MM.1S (cell line): ENCODE measurements at regions not wholly inside any gene's neighbourhood (a gene's known extent, or its start where the extent isn't known, plus 50 kb on each side); places are given as distances from the start of the nearest gene placed in this dataset.

Experiments used
- DNase-seq: peaks from one replicate; pipeline ENCODE4 v3.0.0-alpha.2; 2015
- H2AFZ ChIP-seq: fragments of 300-600 bp; sonication (generic); 2 replicates; pipeline ENCODE4 v1.6.0; 2016; ENCODE audit warnings: antibody characterized with exemption, low read length
- H3F3A ChIP-seq: fragments of 300-600 bp; sonication (generic); 2 replicates; pipeline ENCODE4 v1.6.1; 2016; ENCODE audit warnings: mild to moderate bottlenecking, antibody characterized with exemption, low read length, moderate library complexity, mixed read lengths; ENCODE audit not compliant: insufficient read depth
- H3K27ac ChIP-seq: fragments of 300-600 bp; sonication (generic); 2 replicates; pipeline ENCODE4 v1.5.1; 2016; ENCODE audit warnings: mild to moderate bottlenecking, low read length
- H3K27me3 ChIP-seq: fragments of 300-600 bp; sonication (generic); replicated peaks from 2 replicates; pipeline ENCODE4 v1.6.0; 2016; ENCODE audit warnings: low read length; ENCODE audit not compliant: insufficient read depth
- H3K36me3 ChIP-seq: fragments of 300-600 bp; sonication (generic); replicated peaks from 2 replicates; pipeline ENCODE4 v1.6.1; 2016; ENCODE audit warnings: mild to moderate bottlenecking, low read length, mixed read lengths; ENCODE audit not compliant: insufficient read depth
- H3K4me1 ChIP-seq: fragments of 300-600 bp; sonication (generic); 2 replicates; pipeline ENCODE4 v1.6.1; 2016; ENCODE audit warnings: low read length, mixed read lengths
- H3K4me2 ChIP-seq: fragments of 300-600 bp; sonication (generic); 2 replicates; pipeline ENCODE4 v1.6.0; 2016; ENCODE audit warnings: low read depth, low read length
- H3K4me3 ChIP-seq: fragments of 300-600 bp; sonication (generic); 2 replicates; pipeline ENCODE4 v1.5.1; 2016; ENCODE audit warnings: low read length, mixed read lengths
- H3K79me2 ChIP-seq: fragments of 300-600 bp; sonication (generic); 2 replicates; pipeline ENCODE4 v1.6.1; 2016; ENCODE audit warnings: mixed run types, low read length, mixed read lengths
- H3K9ac ChIP-seq: fragments of 300-600 bp; sonication (generic); 2 replicates; pipeline ENCODE4 v1.6.1; 2016; ENCODE audit warnings: low read length, mixed read lengths
- H3K9me2 ChIP-seq: fragments of 300-600 bp; sonication (generic); replicated peaks from 2 replicates; pipeline ENCODE4 v1.6.1; 2016; ENCODE audit warnings: mild to moderate bottlenecking, low read length, mixed read lengths; ENCODE audit not compliant: insufficient read depth
- H3K9me3 ChIP-seq: fragments of 300-600 bp; sonication (generic); replicated peaks from 2 replicates; pipeline ENCODE4 v1.6.1; 2016; ENCODE audit warnings: mild to moderate bottlenecking, low read length, mixed read lengths; ENCODE audit not compliant: insufficient read depth
- H4K20me1 ChIP-seq: fragments of 300-600 bp; sonication (generic); 2 replicates; pipeline ENCODE4 v1.6.1; 2016; ENCODE audit warnings: mild to moderate bottlenecking, low read length, moderate library complexity, mixed read lengths; ENCODE audit not compliant: insufficient read depth
- EZH2 ChIP-seq: fragments of 300-600 bp; sonication (generic); optimal IDR thresholded peaks from 2 replicates; pipeline ENCODE3; 2017; ENCODE audit warnings: low read depth, mild to moderate bottlenecking, antibody characterized with exemption, low read length, mixed read lengths
- EZH2phosphoT487 ChIP-seq: fragments of 300-600 bp; sonication (generic); IDR thresholded peaks from 2 replicates; pipeline ENCODE4 v1.6.1; 2018; ENCODE audit warnings: antibody characterized with exemption, low read length
- TF ChIP-seq, protein P1 (sequence below): fragments of 300-600 bp; sonication (generic); IDR thresholded peaks from 2 replicates; pipeline ENCODE4 v1.5.1; 2016; ENCODE audit warnings: antibody characterized with exemption, low read length, mixed read lengths

DNA sequence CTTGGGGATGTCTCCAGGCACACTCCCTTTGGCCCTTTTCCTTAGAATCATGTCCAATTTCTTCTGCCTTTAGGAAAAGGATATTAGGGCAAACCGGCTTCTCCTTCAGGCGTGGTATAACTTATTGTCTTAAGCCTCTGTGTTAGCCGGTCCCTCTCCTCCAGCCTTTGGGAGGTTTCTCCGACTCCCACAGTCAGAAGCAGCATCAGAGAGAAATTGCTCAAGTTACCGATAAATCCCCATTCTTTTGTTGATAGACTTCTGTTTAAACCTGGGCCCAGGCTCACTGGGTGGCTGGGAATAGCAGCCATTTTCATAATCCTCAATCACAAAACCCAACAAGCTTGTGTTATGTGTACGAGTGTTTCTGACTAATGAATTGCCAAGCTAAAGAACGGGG lies 85.4 kb upstream of the KAZN start:
- Histone ChIP-seq H2AFZ (no peak overlapping the region), H4K20me1 (no peaks in the 10 kb centered on the region), H3K9me2 (no peaks in the 10 kb centered on the region), H3K4me1 (no peaks in the 10 kb centered on the region), H3K36me3 (no peaks in the 10 kb centered on the region), H3K9me3 (no peaks in the 10 kb centered on the region), H3K9ac (no peak overlapping the region), H3K4me3 (no peak overlapping the region), H3F3A (no peaks in the 10 kb centered on the region), H3K27ac (no peak overlapping the region), H3K27me3 (no peaks in the 10 kb centered on the region), H3K4me2 (no peak overlapping the region), H3K79me2 (no peaks in the 10 kb centered on the region)
- TF ChIP-seq EZH2 (no peak), EZH2phosphoT487 (no peak)
- TF ChIP-seq, protein P1, sequence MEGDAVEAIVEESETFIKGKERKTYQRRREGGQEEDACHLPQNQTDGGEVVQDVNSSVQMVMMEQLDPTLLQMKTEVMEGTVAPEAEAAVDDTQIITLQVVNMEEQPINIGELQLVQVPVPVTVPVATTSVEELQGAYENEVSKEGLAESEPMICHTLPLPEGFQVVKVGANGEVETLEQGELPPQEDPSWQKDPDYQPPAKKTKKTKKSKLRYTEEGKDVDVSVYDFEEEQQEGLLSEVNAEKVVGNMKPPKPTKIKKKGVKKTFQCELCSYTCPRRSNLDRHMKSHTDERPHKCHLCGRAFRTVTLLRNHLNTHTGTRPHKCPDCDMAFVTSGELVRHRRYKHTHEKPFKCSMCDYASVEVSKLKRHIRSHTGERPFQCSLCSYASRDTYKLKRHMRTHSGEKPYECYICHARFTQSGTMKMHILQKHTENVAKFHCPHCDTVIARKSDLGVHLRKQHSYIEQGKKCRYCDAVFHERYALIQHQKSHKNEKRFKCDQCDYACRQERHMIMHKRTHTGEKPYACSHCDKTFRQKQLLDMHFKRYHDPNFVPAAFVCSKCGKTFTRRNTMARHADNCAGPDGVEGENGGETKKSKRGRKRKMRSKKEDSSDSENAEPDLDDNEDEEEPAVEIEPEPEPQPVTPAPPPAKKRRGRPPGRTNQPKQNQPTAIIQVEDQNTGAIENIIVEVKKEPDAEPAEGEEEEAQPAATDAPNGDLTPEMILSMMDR = no peak
- no peak for DNase-seq

DNA sequence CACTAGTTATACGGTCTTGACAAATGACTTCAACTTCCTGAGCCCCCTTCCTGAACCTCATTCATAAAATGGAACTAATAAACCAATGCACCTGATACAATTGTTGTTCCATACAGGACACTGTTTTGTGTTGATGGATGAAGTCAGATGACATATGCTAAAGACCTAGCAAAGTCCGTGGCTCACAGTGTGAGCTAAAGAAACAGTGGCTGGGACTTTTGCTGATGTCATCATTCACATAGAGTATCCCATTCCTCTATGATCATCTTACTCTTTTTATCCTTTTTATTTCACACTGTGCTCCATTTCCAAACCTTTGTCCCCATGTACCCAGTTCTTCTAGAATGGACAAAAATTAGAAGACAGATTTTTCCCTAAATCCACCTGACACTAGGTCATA lies 83.7 kb upstream of the KAZN start:
- H3K4me3 ChIP-seq = no peak overlapping the region
- no peak overlapping the region for H2AFZ ChIP-seq
- no peaks in the 10 kb centered on the region for H3K9me3 ChIP-seq

DNA sequence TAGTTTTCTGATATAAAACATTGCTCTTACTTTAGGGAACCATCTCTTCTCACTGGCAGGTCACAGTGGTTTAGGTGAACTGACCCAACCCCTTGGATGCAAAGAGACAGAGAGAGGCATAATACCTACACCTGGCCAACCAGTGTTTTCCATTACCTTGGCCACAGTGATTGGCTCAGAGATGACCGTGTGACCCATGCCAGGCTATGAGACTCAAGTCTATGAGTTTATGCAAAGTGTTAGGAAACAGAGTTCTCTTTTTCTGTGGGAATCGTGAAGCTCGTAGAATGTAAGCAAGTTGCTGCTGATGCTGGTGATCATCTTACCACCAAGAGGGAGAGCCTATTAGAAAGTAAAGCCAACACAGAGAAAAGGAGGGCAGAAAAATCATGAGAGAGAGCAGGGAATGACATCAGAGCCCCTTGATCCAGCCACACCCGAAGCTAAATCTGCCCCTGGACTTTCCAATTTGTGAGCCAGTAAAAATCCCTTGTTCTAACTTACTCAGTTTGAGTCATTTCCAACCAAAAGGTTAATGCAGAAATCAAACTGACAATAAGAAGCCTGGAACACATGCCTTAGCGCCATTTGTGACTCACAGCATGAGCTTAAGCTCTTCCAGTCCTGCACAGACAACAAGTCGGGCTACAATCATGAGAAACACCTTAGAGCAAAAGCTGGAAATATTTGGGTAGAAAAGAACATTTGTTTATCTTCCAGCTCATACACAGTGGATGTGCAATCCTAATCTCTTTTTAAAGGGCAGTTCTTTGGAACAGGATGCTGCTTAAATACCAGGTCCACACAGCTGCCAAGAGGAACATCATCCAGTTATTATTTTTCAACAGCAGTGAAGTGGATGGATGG lies 81.3 kb upstream of the KAZN start:
- no peaks in the 10 kb centered on the region for H3K27me3 ChIP-seq
- no peak overlapping the region for H3K4me3 ChIP-seq
- H3K9me3 ChIP-seq = no peaks in the 10 kb centered on the region
- no peak overlapping the region for H3K27ac ChIP-seq
- H3K79me2 ChIP-seq = no peaks in the 10 kb centered on the region
- DNase-seq = no peak
- H3K9ac ChIP-seq = no peak overlapping the region
- H3K9me2 ChIP-seq = no peaks in the 10 kb centered on the region
- H4K20me1 ChIP-seq = no peaks in the 10 kb centered on the region
- no peaks in the 10 kb centered on the region for H3F3A ChIP-seq
- no peaks in the 10 kb centered on the region for H3K36me3 ChIP-seq
- no peak overlapping the region for H3K4me2 ChIP-seq
- no peaks in the 10 kb centered on the region for H3K4me1 ChIP-seq
- no peak for TF ChIP-seq EZH2
- TF ChIP-seq, protein P1 = no peak
- H2AFZ ChIP-seq = no peak overlapping the region

More for the DNA sequence above, 83.7 kb upstream of the KAZN start:
- H3K4me2 ChIP-seq = no peak overlapping the region
- H3K27ac ChIP-seq = no peak overlapping the region
- no peaks in the 10 kb centered on the region for H3K4me1 ChIP-seq
- TF ChIP-seq EZH2 = no peak
- TF ChIP-seq, protein P1 = no peak
- TF ChIP-seq EZH2phosphoT487 = no peak
- H3K9ac ChIP-seq = no peak overlapping the region
- no peaks in the 10 kb centered on the region for H3K27me3 ChIP-seq
- H4K20me1 ChIP-seq = no peaks in the 10 kb centered on the region
- H3K9me2 ChIP-seq = no peaks in the 10 kb centered on the region
- DNase-seq = no peak
- no peaks in the 10 kb centered on the region for H3F3A ChIP-seq
- H3K79me2 ChIP-seq = no peaks in the 10 kb centered on the region
- no peaks in the 10 kb centered on the region for H3K36me3 ChIP-seq
